ENCODE measurements at regions not wholly inside any gene's neighbourhood (a gene's known extent, or its start where the extent isn't known, plus 50 kb on each side); places are given as distances from the start of the nearest gene placed in this dataset.

DNA sequence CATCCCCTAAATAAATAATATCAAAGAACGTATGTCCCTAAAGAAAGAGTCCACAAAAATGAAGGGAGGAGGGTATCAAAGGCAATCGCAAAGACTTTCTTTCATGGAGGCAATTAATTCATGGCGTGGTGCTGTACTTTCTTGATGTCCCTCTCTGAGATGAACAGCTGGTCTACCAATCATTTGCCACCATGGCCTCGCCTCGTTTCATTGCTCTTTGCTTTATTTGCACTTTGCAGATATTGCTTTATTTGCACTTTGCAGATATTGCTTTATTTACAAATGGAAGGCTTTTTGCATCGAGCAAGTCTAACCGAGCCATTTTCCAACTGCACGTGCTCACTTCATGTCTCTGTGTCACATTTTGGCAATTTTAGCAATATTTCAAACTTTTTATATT lies 104.0 kb upstream of the PTCH1 start:
- DNase-seq (ENCODE audit: low read depth), result no peak

- DNase-seq (ENCODE audit: low read depth), result no peak
Observed at GRCh38 chr9:95620314-95620713, 103.5 kb upstream of the PTCH1 start.

DNA sequence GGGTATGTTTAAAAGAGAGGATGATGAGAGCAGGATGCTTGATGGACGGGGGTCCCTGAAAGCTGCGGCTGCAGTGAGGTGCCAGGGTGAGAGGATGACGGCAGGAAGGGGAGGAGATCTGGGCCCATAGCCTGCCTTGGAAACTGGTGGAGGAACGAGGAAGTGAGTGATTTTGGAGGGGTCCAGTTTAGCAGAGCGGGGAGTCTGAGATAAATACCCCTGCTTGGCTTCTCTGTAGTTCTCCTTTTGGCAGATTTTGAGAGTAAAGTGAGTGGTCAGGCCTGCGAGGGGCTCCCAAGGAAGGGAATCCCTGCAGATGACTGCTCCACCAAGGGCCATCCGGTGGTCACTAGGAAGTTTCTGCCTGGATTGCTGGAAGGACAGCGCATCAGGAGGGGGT lies 98.5 kb upstream of the PTCH1 start:
- DNase-seq (ENCODE audit: low read depth), result no peak

GRCh38 chr9:95613670-95614069 lies 96.9 kb upstream of the PTCH1 start:
- no peak for DNase-seq (ENCODE audit: low read depth)

GRCh38 chr9:95611354-95611753 lies 94.6 kb upstream of the PTCH1 start:
- DNase-seq (ENCODE audit: low read depth), result no peak

DNA sequence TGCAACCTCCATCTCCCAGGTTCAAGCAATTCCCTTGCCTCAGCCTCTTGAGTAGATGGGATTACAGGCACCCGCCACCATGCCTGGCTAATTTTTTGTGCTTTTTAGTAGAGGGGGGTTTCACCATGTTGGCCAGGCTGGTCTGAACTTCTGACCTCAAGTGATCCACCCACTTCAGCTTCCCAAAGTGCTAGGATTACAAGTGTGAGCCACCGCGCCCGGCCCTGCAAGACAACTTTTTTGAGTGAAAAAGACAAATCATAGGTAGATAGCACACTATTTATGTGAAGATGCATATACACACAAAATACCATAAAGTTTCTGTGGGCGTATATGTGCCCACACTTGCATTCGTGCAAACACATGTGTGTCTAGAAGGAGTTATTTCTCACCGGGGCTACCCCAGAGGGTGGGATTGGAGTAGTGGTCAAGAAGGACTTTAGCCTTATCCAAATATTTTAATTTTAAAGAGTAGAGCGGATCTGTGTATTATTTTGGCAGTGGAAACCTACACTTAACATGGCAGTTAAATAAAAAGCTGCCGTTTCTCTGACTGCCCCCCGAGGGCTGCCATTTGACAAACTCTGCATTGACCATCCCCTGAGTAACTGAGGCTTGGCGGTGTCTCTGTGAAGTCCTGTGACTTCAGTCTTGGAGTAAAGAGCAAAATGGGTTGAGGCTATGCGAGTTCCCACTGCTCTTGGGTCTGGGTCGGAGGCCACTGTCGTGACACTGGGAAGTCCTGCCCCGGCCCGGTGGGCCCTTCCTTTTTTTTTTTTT lies 93.4 kb upstream of the PTCH1 start:
- no peak for DNase-seq (ENCODE audit: low read depth)

GRCh38 chr9:95609426-95609825 lies 92.7 kb upstream of the PTCH1 start:
- no peak for DNase-seq (ENCODE audit: low read depth)

DNA sequence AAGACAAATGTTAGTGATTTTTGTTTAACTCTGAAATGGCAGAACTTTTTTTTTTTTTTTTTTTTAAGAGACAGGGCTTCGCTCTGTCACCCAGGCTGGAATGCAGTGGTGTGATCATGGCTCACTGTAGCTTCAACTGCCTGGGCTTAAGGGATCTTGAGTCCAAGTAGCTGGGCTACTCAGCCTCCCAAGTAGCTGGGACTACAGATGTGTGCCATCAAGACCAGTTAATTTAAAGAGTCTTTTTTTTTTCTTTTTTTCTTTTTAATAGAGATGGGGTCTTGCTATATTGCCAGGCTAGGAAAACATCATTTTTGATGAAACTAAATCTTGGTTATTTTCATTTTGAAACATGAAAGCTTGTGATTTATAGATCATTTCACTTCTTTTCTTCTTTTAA lies 91.6 kb upstream of the PTCH1 start:
- no peak for DNase-seq (ENCODE audit: low read depth)

GRCh38 chr9:95607507-95607906 lies 90.7 kb upstream of the PTCH1 start:
- no peak for DNase-seq (ENCODE audit: low read depth)

GRCh38 chr9:95606489-95607350 lies 89.9 kb upstream of the PTCH1 start:
- no peak for DNase-seq (ENCODE audit: low read depth)

DNA sequence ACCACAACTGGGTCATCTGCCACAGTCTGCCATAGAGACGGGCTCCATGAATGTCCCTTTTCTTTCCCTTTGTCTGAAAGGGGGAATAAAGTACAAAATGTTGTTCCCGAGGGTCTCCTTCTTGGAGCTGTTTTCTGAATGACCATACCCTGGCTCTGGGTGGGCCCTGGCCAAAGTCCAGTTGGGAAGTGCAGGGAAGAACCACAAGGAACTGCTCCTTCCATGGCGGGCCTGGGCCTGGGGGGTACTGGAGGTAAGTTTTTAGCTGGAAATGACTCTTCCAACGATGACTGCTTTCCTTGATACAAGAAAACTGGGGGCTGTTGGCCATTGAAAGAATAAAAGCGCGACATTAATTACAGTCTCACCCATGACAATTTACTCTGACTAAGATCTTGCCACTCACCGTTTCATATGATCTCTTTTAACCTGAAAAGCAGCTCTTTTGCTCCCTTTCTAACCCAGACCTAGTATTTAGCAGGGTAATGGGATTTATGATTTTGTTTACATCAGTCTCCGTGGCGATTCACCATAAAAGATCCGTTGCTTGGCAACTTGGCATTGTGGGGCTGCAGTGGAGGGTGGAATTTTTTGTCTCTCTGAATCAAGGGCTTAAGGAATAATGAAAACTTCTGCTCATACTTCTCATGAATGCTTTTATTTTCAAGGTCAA lies 89.2 kb upstream of the PTCH1 start:
- no peak for DNase-seq (ENCODE audit: low read depth)

- DNase-seq (ENCODE audit: low read depth), result no peak
Observed at GRCh38 chr9:95605101-95605500, 88.3 kb upstream of the PTCH1 start.

DNA sequence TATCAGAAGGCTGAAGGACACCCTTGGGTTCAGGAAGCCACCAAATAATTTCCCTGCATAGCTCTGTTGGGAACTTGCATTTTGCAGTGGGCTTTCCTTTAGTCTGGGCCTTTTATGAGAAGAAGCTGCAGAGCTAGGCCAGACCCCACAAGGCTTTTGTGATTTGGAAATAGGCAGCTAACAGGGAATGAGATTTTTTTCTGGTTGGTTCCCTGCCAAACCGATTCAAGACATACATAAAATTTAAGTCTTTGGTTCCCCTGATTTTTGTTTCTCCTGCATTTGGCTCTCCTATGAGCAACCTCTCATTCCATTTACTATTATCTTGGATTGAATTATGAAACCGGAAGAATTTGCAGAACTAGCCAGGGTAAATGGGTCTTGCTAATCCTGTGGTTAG lies 81.5 kb upstream of the PTCH1 start:
- no peak for DNase-seq (ENCODE audit: low read depth)

GRCh38 chr9:95595721-95596295 lies 79.0 kb upstream of the PTCH1 start:
- DNase-seq (ENCODE audit: low read depth), result no peak

- DNase-seq (ENCODE audit: low read depth), result no peak
Observed at GRCh38 chr9:95592931-95593330, 76.2 kb upstream of the PTCH1 start.

DNA sequence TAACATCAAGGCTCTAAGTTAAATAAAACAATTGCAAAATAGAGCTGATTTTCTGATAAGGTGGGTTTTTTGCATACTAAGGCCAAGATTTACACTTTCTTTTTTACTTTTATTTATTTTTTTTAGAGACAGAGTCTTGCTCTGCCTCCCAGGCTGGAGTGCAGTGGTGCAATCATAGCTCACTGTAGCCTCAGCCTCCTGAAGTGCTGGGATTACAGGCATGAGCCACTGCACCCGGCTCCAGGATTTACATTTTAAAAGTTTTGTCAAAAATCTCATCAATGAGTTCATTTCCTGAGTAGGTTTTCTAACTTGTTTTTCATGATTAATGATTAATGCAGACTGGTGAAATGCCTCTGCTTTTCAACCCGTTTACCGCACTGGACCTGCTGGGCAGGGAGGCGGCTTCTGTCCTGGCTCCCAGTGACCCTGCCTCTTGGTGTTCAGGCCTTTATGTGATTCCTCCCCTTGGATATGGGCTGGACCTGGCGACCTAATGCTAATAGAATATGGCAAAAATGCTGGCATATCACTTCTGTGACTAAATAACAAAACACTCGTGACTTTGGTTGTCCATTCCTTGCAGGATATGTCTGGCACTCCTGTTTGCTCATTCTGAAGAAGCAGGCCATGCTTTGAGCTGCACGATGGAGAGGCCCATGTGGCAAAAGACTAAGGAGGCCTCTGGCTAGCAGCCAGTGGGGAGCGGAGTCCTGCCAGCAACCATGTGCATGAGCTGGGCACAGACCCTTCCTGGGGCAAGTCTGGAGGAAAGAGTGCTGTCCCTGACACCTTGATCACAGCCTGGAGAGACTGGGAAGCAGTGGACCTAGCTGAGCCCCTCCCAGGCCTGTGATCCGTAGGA lies 72.2 kb upstream of the PTCH1 start:
- DNase-seq (ENCODE audit: low read depth), result no peak

- DNase-seq (ENCODE audit: low read depth), result no peak
Observed at GRCh38 chr9:95587021-95587964, 70.5 kb upstream of the PTCH1 start.

- no peak for DNase-seq (ENCODE audit: low read depth)
Observed at GRCh38 chr9:95586326-95586725, 69.6 kb upstream of the PTCH1 start.

GRCh38 chr9:95585824-95586223 lies 69.1 kb upstream of the PTCH1 start:
- DNase-seq (ENCODE audit: low read depth), result no peak

- DNase-seq (ENCODE audit: low read depth), result no peak
Observed at GRCh38 chr9:95584176-95584575, 67.4 kb upstream of the PTCH1 start.

Measured in ELR (cell line).